ENCODE measurements at regions not wholly inside any gene's neighbourhood (a gene's known extent, or its start where the extent isn't known, plus 50 kb on each side); places are given as distances from the start of the nearest gene placed in this dataset.

- TF ChIP-seq GATA2 (IDR thresholded peaks at IDR 0.05; ENCODE audit: low read depth, low read length) (no peak), GATA3 (IDR thresholded peaks at IDR 0.05; ENCODE audit: low read depth, low read length) (no peak)
Measured at GRCh38 chr3:64796607-64797399, 109.0 kb upstream of the ADAMTS9 start.
